ENCODE measurements at regions not wholly inside any gene's neighbourhood (a gene's known extent, or its start where the extent isn't known, plus 50 kb on each side); places are given as distances from the start of the nearest gene placed in this dataset.

DNA sequence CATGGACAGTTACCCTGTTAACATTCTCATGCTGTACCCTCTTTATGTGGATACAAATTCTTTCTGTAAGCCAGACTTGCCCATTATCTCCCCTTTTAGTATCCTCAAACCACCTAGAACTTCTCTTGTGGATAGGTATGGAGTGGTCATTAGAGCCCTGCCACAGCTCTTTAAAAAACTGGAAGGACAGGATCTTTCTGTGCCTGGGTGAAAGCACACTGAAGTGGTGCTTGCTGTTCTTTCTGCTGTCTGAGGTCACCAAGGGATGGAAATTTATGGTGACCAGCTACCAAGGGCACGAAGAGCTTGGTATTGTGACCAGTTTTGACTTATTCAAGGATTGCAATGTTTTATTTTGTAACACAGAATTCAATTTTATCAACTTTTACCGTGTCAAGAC lies 344.2 kb downstream of the CBLL2 start:
- no peaks in the 10 kb centered on the region for H3K4me1 Mint-ChIP-seq (ENCODE audit: low read depth, unreplicated experiment)
- Histone ChIP-seq H3K27me3 (ENCODE audit: insufficient read depth, low read length) (no peaks in the 10 kb centered on the region), H3K36me3 (ENCODE audit: insufficient read depth, low read length) (no peaks in the 10 kb centered on the region), H4K20me1 (ENCODE audit: insufficient read depth, low read length) (no peaks in the 10 kb centered on the region), H3K4me2 (ENCODE audit: low read length) (no peak overlapping the region), H3K9ac (ENCODE audit: low read length) (no peak overlapping the region), H3K79me2 (ENCODE audit: insufficient read depth, low read length) (no peaks in the 10 kb centered on the region), H3K4me3 (ENCODE audit: insufficient read depth, low read depth, low read length) (no peak overlapping the region), H3K4me1 (ENCODE audit: insufficient read depth, low read length) (no peaks in the 10 kb centered on the region), H3K9me3 (ENCODE audit: insufficient read depth, low read depth, low read length) (no peaks in the 10 kb centered on the region), H3K27ac (ENCODE audit: low read depth, low read length) (no peak overlapping the region), H2AFZ (ENCODE audit: low read depth, low read length) (no peak overlapping the region)
- H3K36me3 Mint-ChIP-seq (ENCODE audit: low read depth, unreplicated experiment): no peaks in the 10 kb centered on the region
- H3K9me3 Mint-ChIP-seq (ENCODE audit: unreplicated experiment): no peaks in the 10 kb centered on the region
- H3K27me3 Mint-ChIP-seq (ENCODE audit: low read depth, unreplicated experiment): no peaks in the 10 kb centered on the region
- TF ChIP-seq CTCF (IDR thresholded peaks at IDR 0.05; ENCODE audit: insufficient read depth, low read depth, low read length) (no peak), EZH2 (IDR thresholded peaks at IDR 0.05; ENCODE audit: insufficient read depth, low read length) (no peak)
- H3K27ac Mint-ChIP-seq (ENCODE audit: unreplicated experiment): no peak overlapping the region
- H3K4me3 Mint-ChIP-seq (ENCODE audit: unreplicated experiment): no peak overlapping the region
- no peak for DNase-seq (ENCODE audit: low read depth)
- FAIRE-seq: no peak

GRCh38 chrX:22627576-22627975 lies 354.9 kb downstream of the CBLL2 start:
- FAIRE-seq: no peak
- no peaks in the 10 kb centered on the region for H3K27me3 Mint-ChIP-seq (ENCODE audit: low read depth, unreplicated experiment)
- H2AFZ ChIP-seq (ENCODE audit: low read depth, low read length): no peak overlapping the region
- no peaks in the 10 kb centered on the region for H3K9me3 ChIP-seq (ENCODE audit: insufficient read depth, low read depth, low read length)
- no peaks in the 10 kb centered on the region for H4K20me1 ChIP-seq (ENCODE audit: insufficient read depth, low read length)
- no peak overlapping the region for H3K9ac ChIP-seq (ENCODE audit: low read length)
- peaks cover 4% of the 10 kb centered on the region for H3K4me1 ChIP-seq (ENCODE audit: insufficient read depth, low read length)
- no peaks in the 10 kb centered on the region for H3K27me3 ChIP-seq (ENCODE audit: insufficient read depth, low read length)
- no peaks in the 10 kb centered on the region for H3K9me3 Mint-ChIP-seq (ENCODE audit: unreplicated experiment)
- no peak overlapping the region for H3K4me2 ChIP-seq (ENCODE audit: low read length)
- H3K27ac Mint-ChIP-seq (ENCODE audit: unreplicated experiment): no peak overlapping the region
- H3K4me1 Mint-ChIP-seq (ENCODE audit: low read depth, unreplicated experiment): peaks cover 9% of the 10 kb centered on the region
- no peaks in the 10 kb centered on the region for H3K79me2 ChIP-seq (ENCODE audit: insufficient read depth, low read length)
- TF ChIP-seq EZH2 (IDR thresholded peaks at IDR 0.05; ENCODE audit: insufficient read depth, low read length) (no peak), CTCF (IDR thresholded peaks at IDR 0.05; ENCODE audit: insufficient read depth, low read depth, low read length) (no peak)
- H3K36me3 Mint-ChIP-seq (ENCODE audit: low read depth, unreplicated experiment): no peaks in the 10 kb centered on the region
- no peak overlapping the region for H3K27ac ChIP-seq (ENCODE audit: low read depth, low read length)
- no peaks in the 10 kb centered on the region for H3K36me3 ChIP-seq (ENCODE audit: insufficient read depth, low read length)
- no peak overlapping the region for H3K4me3 ChIP-seq (ENCODE audit: insufficient read depth, low read depth, low read length)
- no peak overlapping the region for H3K4me3 Mint-ChIP-seq (ENCODE audit: unreplicated experiment)
- DNase-seq (ENCODE audit: low read depth): no peak

- no peaks in the 10 kb centered on the region for H3K36me3 Mint-ChIP-seq (ENCODE audit: low read depth, unreplicated experiment)
- peaks cover 9% of the 10 kb centered on the region for H3K4me1 Mint-ChIP-seq (ENCODE audit: low read depth, unreplicated experiment)
- DNase-seq (ENCODE audit: low read depth) (no peak), FAIRE-seq (no peak)
- H3K36me3 ChIP-seq (ENCODE audit: insufficient read depth, low read length): no peaks in the 10 kb centered on the region
- H3K27me3 Mint-ChIP-seq (ENCODE audit: low read depth, unreplicated experiment): no peaks in the 10 kb centered on the region
- H3K4me3 ChIP-seq (ENCODE audit: insufficient read depth, low read depth, low read length): no peak overlapping the region
- no peak overlapping the region for H3K4me2 ChIP-seq (ENCODE audit: low read length)
- no peak overlapping the region for H3K27ac Mint-ChIP-seq (ENCODE audit: unreplicated experiment)
- no peaks in the 10 kb centered on the region for H4K20me1 ChIP-seq (ENCODE audit: insufficient read depth, low read length)
- no peaks in the 10 kb centered on the region for H3K79me2 ChIP-seq (ENCODE audit: insufficient read depth, low read length)
- no peak for TF ChIP-seq CTCF (IDR thresholded peaks at IDR 0.05; ENCODE audit: insufficient read depth, low read depth, low read length)
- TF ChIP-seq EZH2 (IDR thresholded peaks at IDR 0.05; ENCODE audit: insufficient read depth, low read length): no peak
- H2AFZ ChIP-seq (ENCODE audit: low read depth, low read length): no peak overlapping the region
- peaks cover 4% of the 10 kb centered on the region for H3K4me1 ChIP-seq (ENCODE audit: insufficient read depth, low read length)
- no peak overlapping the region for H3K9ac ChIP-seq (ENCODE audit: low read length)
- H3K27ac ChIP-seq (ENCODE audit: low read depth, low read length): no peak overlapping the region
- H3K4me3 Mint-ChIP-seq (ENCODE audit: unreplicated experiment): no peak overlapping the region
- H3K9me3 Mint-ChIP-seq (ENCODE audit: unreplicated experiment): no peaks in the 10 kb centered on the region
- no peaks in the 10 kb centered on the region for H3K9me3 ChIP-seq (ENCODE audit: insufficient read depth, low read depth, low read length)
- no peaks in the 10 kb centered on the region for H3K27me3 ChIP-seq (ENCODE audit: insufficient read depth, low read length)
These were observed 355.6 kb downstream of the CBLL2 start for GRCh38 chrX:22628275-22628674.

Measured in astrocyte (in vitro differentiated cells and primary cell).